CD1c-positive myeloid dendritic cell (primary cell): ENCODE measurements at regions not wholly inside any gene's neighbourhood (a gene's known extent, or its start where the extent isn't known, plus 50 kb on each side); places are given as distances from the start of the nearest gene placed in this dataset.
"Not testable (repeated sequence)": the region's sequence is repeated elsewhere in the genome, so short reads cannot be mapped to it uniquely, and the experiment has no call there.

ENCODE experiments used
- DNase-seq: peaks from one replicate; pipeline ENCODE4 v3.0.0-alpha.2; 2016; ENCODE audit errors: extremely low spot score

- DNase-seq, result not testable (repeated sequence)
Observed at GRCh38 chrX:35221391-35221790, 278.8 kb downstream of the FAM47B start.

GRCh38 chrX:35244088-35244741, 301.6 kb downstream of the FAM47B start:
- no peak for DNase-seq

- DNase-seq, result no peak
Observed at GRCh38 chrX:35244796-35245508, 302.4 kb downstream of the FAM47B start.

GRCh38 chrX:35251226-35251625, 308.6 kb downstream of the FAM47B start:
- no peak for DNase-seq

- no peak for DNase-seq
Observed at GRCh38 chrX:35276115-35276514, 333.5 kb downstream of the FAM47B start.

- no peak for DNase-seq
Observed at GRCh38 chrX:35285289-35285962, 342.8 kb downstream of the FAM47B start.

- DNase-seq, result no peak
Observed at GRCh38 chrX:35288657-35289056, 346.1 kb downstream of the FAM47B start.

GRCh38 chrX:35289952-35290351, 347.4 kb downstream of the FAM47B start:
- DNase-seq, result no peak

GRCh38 chrX:35291013-35291412, 348.4 kb downstream of the FAM47B start:
- no peak for DNase-seq

- no peak for DNase-seq
Observed at GRCh38 chrX:35292522-35292921, 349.9 kb downstream of the FAM47B start.

- DNase-seq, result not testable (repeated sequence)
Observed at GRCh38 chrX:35305037-35305436, 362.4 kb downstream of the FAM47B start.

- no peak for DNase-seq
Observed at GRCh38 chrX:35339796-35340195, 397.2 kb downstream of the FAM47B start.

- no peak for DNase-seq
Observed at GRCh38 chrX:35340465-35340864, 397.9 kb downstream of the FAM47B start.

GRCh38 chrX:35351212-35351611, 408.6 kb downstream of the FAM47B start:
- no peak for DNase-seq

- DNase-seq, result no peak
Observed at GRCh38 chrX:35351795-35352483, 409.3 kb downstream of the FAM47B start.

GRCh38 chrX:35357656-35358055, 415.1 kb downstream of the FAM47B start:
- DNase-seq, result no peak

GRCh38 chrX:35362866-35363265, 420.3 kb downstream of the FAM47B start:
- no peak for DNase-seq

- no peak for DNase-seq
Observed at GRCh38 chrX:35374116-35374515, 424.0 kb upstream of the MAGEB16 start.

- peak; percentile 3 for DNase-seq
Observed at GRCh38 chrX:35380808-35381700, 417.1 kb upstream of the MAGEB16 start.

GRCh38 chrX:35381709-35382108, 416.4 kb upstream of the MAGEB16 start:
- DNase-seq, result not testable (repeated sequence)

GRCh38 chrX:35382966-35383365, 415.2 kb upstream of the MAGEB16 start:
- DNase-seq, result no peak
